ENCODE measurements at regions not wholly inside any gene's neighbourhood (a gene's known extent, or its start where the extent isn't known, plus 50 kb on each side); places are given as distances from the start of the nearest gene placed in this dataset.
"Not testable (repeated sequence)": the region's sequence is repeated elsewhere in the genome, so short reads cannot be mapped to it uniquely, and the experiment has no call there.

GRCh38 chr17:20890338-20890737 lies 152.5 kb downstream of the USP22 start:
- no TSS peak for BruUV-seq (replicated peaks)
- POLR2A ChIA-PET = no interaction called here

GRCh38 chr17:20895426-20895825 lies 147.4 kb downstream of the USP22 start:
- H3K9me3 Mint-ChIP-seq (ENCODE audit: unreplicated experiment); H3K4me1 ChIP-seq; H3K4me3 ChIP-seq (ENCODE audit: low read depth, low read length); H3K27ac Mint-ChIP-seq (ENCODE audit: unreplicated experiment); H3K27me3 ChIP-seq (replicated peaks; ENCODE audit: control insufficient read depth, insufficient read depth, low read length); H3K4me1 Mint-ChIP-seq (ENCODE audit: low read depth, unreplicated experiment); H3K36me3 ChIP-seq (ENCODE audit: control insufficient read depth, insufficient read depth, low read length); intact Hi-C loops (cut with micrococcal nuclease; ENCODE audit: unreplicated experiment); H3K4me3 Mint-ChIP-seq (ENCODE audit: unreplicated experiment); BruUV-seq (replicated peaks); CTCF ChIA-PET; H3K27me3 Mint-ChIP-seq (ENCODE audit: insufficient read depth, unreplicated experiment); H3K36me3 Mint-ChIP-seq (ENCODE audit: insufficient read depth, unreplicated experiment); H3K9me3 ChIP-seq; DNase-seq; POLR2A ChIA-PET: not testable (repeated sequence)

More at GRCh38 chr17:20890338-20890737, 152.5 kb downstream of the USP22 start:
- H3K27me3 Mint-ChIP-seq (ENCODE audit: insufficient read depth, unreplicated experiment) = peaks cover 4% of the 10 kb centered on the region
- no peak overlapping the region for H3K27ac Mint-ChIP-seq (ENCODE audit: unreplicated experiment)
- intact Hi-C loops (cut with micrococcal nuclease; ENCODE audit: unreplicated experiment) = no loop called here
- peaks cover 7% of the 10 kb centered on the region for H3K4me1 Mint-ChIP-seq (ENCODE audit: low read depth, unreplicated experiment)
- H3K4me3 ChIP-seq (ENCODE audit: low read depth, low read length) = no peak overlapping the region
- CTCF ChIA-PET = no interaction called here
- H3K9me3 Mint-ChIP-seq (ENCODE audit: unreplicated experiment) = no peaks in the 10 kb centered on the region
- no peaks in the 10 kb centered on the region; the same call in 1 of the 2 replicates for H3K9me3 ChIP-seq
- H3K27me3 ChIP-seq (replicated peaks; ENCODE audit: control insufficient read depth, insufficient read depth, low read length) = no peaks in the 10 kb centered on the region
- H3K4me3 Mint-ChIP-seq (ENCODE audit: unreplicated experiment) = no peak overlapping the region
- no peak for DNase-seq
- no peaks in the 10 kb centered on the region for H3K36me3 Mint-ChIP-seq (ENCODE audit: insufficient read depth, unreplicated experiment)
- TF ChIP-seq CTCF (IDR thresholded peaks at IDR 0.05; ENCODE audit: insufficient read depth in 1 of 2, low read depth in 1 of 2, low read length in 1 of 2, severe bottlenecking in 1 of 2, unreplicated experiment in 1 of 2) = no peak
- H3K36me3 ChIP-seq (ENCODE audit: control insufficient read depth, insufficient read depth, low read length) = no peaks in the 10 kb centered on the region
- H3K4me1 ChIP-seq = no peaks in the 10 kb centered on the region

- Mint-ChIP-seq H3K27ac (ENCODE audit: unreplicated experiment) (no peak overlapping the region), H3K4me3 (ENCODE audit: unreplicated experiment) (no peak overlapping the region), H3K27me3 (ENCODE audit: insufficient read depth, unreplicated experiment) (peaks cover 4% of the 10 kb centered on the region), H3K4me1 (ENCODE audit: low read depth, unreplicated experiment) (no peaks in the 10 kb centered on the region), H3K9me3 (ENCODE audit: unreplicated experiment) (no peaks in the 10 kb centered on the region), H3K36me3 (ENCODE audit: insufficient read depth, unreplicated experiment) (no peaks in the 10 kb centered on the region)
- no peak for DNase-seq
- H3K36me3 ChIP-seq (ENCODE audit: control insufficient read depth, insufficient read depth, low read length) = no peaks in the 10 kb centered on the region
- no peaks in the 10 kb centered on the region for H3K9me3 ChIP-seq
- CTCF ChIA-PET = no interaction called here
- no peak for TF ChIP-seq CTCF (IDR thresholded peaks at IDR 0.05; ENCODE audit: insufficient read depth in 1 of 2, low read depth in 1 of 2, low read length in 1 of 2, severe bottlenecking in 1 of 2, unreplicated experiment in 1 of 2)
- intact Hi-C loops (cut with micrococcal nuclease; ENCODE audit: unreplicated experiment) = no loop called here
- H3K4me1 ChIP-seq = no peaks in the 10 kb centered on the region
- no TSS peak for BruUV-seq (replicated peaks)
- no peaks in the 10 kb centered on the region for H3K27me3 ChIP-seq (replicated peaks; ENCODE audit: control insufficient read depth, insufficient read depth, low read length)
- no peak overlapping the region for H3K4me3 ChIP-seq (ENCODE audit: low read depth, low read length)
- POLR2A ChIA-PET = no interaction called here
Observed at GRCh38 chr17:20896153-20896649, 146.6 kb downstream of the USP22 start.

- H3K27ac Mint-ChIP-seq (ENCODE audit: unreplicated experiment); POLR2A ChIA-PET; H3K4me3 ChIP-seq (ENCODE audit: low read depth, low read length); H3K4me1 Mint-ChIP-seq (ENCODE audit: low read depth, unreplicated experiment); H3K36me3 Mint-ChIP-seq (ENCODE audit: insufficient read depth, unreplicated experiment); DNase-seq; intact Hi-C loops (cut with micrococcal nuclease; ENCODE audit: unreplicated experiment); H3K36me3 ChIP-seq (ENCODE audit: control insufficient read depth, insufficient read depth, low read length); H3K9me3 ChIP-seq; CTCF ChIA-PET; BruUV-seq (replicated peaks); H3K27me3 ChIP-seq (replicated peaks; ENCODE audit: control insufficient read depth, insufficient read depth, low read length); H3K9me3 Mint-ChIP-seq (ENCODE audit: unreplicated experiment); H3K4me1 ChIP-seq; H3K4me3 Mint-ChIP-seq (ENCODE audit: unreplicated experiment): not testable (repeated sequence)
- H3K27me3 Mint-ChIP-seq (ENCODE audit: insufficient read depth, unreplicated experiment) = peaks cover 13% of the 10 kb centered on the region
Observed at GRCh38 chr17:20898726-20899125, 144.1 kb downstream of the USP22 start.

GRCh38 chr17:20902496-20902895 lies 140.3 kb downstream of the USP22 start:
- CTCF ChIA-PET; H3K36me3 Mint-ChIP-seq (ENCODE audit: insufficient read depth, unreplicated experiment); H3K4me3 Mint-ChIP-seq (ENCODE audit: unreplicated experiment); H3K4me1 ChIP-seq; BruUV-seq (replicated peaks); intact Hi-C loops (cut with micrococcal nuclease; ENCODE audit: unreplicated experiment); H3K9me3 Mint-ChIP-seq (ENCODE audit: unreplicated experiment); H3K36me3 ChIP-seq (ENCODE audit: control insufficient read depth, insufficient read depth, low read length); H3K27ac Mint-ChIP-seq (ENCODE audit: unreplicated experiment); DNase-seq; H3K4me3 ChIP-seq (ENCODE audit: low read depth, low read length); H3K27me3 ChIP-seq (replicated peaks; ENCODE audit: control insufficient read depth, insufficient read depth, low read length); H3K4me1 Mint-ChIP-seq (ENCODE audit: low read depth, unreplicated experiment); H3K9me3 ChIP-seq: not testable (repeated sequence)
- peaks cover 14% of the 10 kb centered on the region for H3K27me3 Mint-ChIP-seq (ENCODE audit: insufficient read depth, unreplicated experiment)
- POLR2A ChIA-PET = interaction anchor here (0.5 kb wide), 1 partner anchor 91 kb away, joined by 5 read pairs; no protein-coding TSS in a partner anchor

- H3K4me3 Mint-ChIP-seq (ENCODE audit: unreplicated experiment); DNase-seq; H3K36me3 Mint-ChIP-seq (ENCODE audit: insufficient read depth, unreplicated experiment); H3K9me3 ChIP-seq; H3K27me3 ChIP-seq (replicated peaks; ENCODE audit: control insufficient read depth, insufficient read depth, low read length); POLR2A ChIA-PET; BruUV-seq (replicated peaks); intact Hi-C loops (cut with micrococcal nuclease; ENCODE audit: unreplicated experiment); CTCF ChIA-PET; H3K4me1 Mint-ChIP-seq (ENCODE audit: low read depth, unreplicated experiment); H3K4me3 ChIP-seq (ENCODE audit: low read depth, low read length); H3K36me3 ChIP-seq (ENCODE audit: control insufficient read depth, insufficient read depth, low read length); H3K27ac Mint-ChIP-seq (ENCODE audit: unreplicated experiment); H3K9me3 Mint-ChIP-seq (ENCODE audit: unreplicated experiment): not testable (repeated sequence)
- peaks cover 12% of the 10 kb centered on the region; the same call in 1 of the 2 replicates for H3K4me1 ChIP-seq
- peaks cover 14% of the 10 kb centered on the region for H3K27me3 Mint-ChIP-seq (ENCODE audit: insufficient read depth, unreplicated experiment)
Observed at GRCh38 chr17:20903549-20903948, 139.3 kb downstream of the USP22 start.
